H1 (cell line): ENCODE measurements at regions not wholly inside any gene's neighbourhood (a gene's known extent, or its start where the extent isn't known, plus 50 kb on each side); places are given as distances from the start of the nearest gene placed in this dataset.
A peak's percentile ranks its signal among the peaks of the same experiment; 100 is the strongest.

Experiments used
- CTCF ChIA-PET: fragments of 300-600 bp; sonication (Branson Sonifier 250); formaldehyde crosslinking; loops from one replicate; lab custom pipeline; 2021; ENCODE audit not compliant: partially characterized antibody; lab: Charles Lee
- POLR2A ChIA-PET: fragments of 300-600 bp; sonication (Branson Sonifier 250); formaldehyde crosslinking; loops from one replicate; lab custom pipeline; 2021; ENCODE audit warnings: inconsistent platforms; ENCODE audit not compliant: partially characterized antibody; lab: Charles Lee
- DNase-seq, 2 experiments: peaks; one replicate each; pipeline versions ENCODE4 v3.0.0 to v3.0.0-alpha.2; 2010 to 2022; ENCODE audit warnings: low spot score in 2 of 2, low read depth in 1 of 2, mixed read lengths in 1 of 2
- FAIRE-seq: peaks from 2 replicates; lab custom pipeline; 2011; peaks lifted over from hg19 to GRCh38; lab: Jason Lieb, UNC
- H2AFZ ChIP-seq: 2 replicates; pipeline ENCODE4 v1.8.1; 2012; ENCODE audit warnings: low read length, inconsistent platforms
- H2AK5ac ChIP-seq: 2 replicates; pipeline ENCODE4 v1.6.1; 2013; ENCODE audit warnings: low read depth, low read length
- H2BK120ac ChIP-seq: replicated peaks from 2 replicates; pipeline ENCODE3; 2013; ENCODE audit warnings: low read depth, low read length, inconsistent platforms
- H2BK12ac ChIP-seq: 2 replicates; pipeline ENCODE4 v1.6.1; 2013; ENCODE audit warnings: low read depth, low read length
- H2BK15ac ChIP-seq: 2 replicates; pipeline ENCODE4 v1.6.1; 2013; ENCODE audit warnings: low read length
- H2BK20ac ChIP-seq: 2 replicates; pipeline ENCODE4 v1.6.1; 2013; ENCODE audit warnings: low read length
- H2BK5ac ChIP-seq: 2 replicates; pipeline ENCODE4 v1.6.1; 2013; ENCODE audit warnings: low read depth, low read length
- H3K14ac ChIP-seq: 2 replicates; pipeline ENCODE4 v1.6.1; 2013; ENCODE audit warnings: inconsistent platforms; ENCODE audit not compliant: insufficient read length
- H3K18ac ChIP-seq: 2 replicates; pipeline ENCODE4 v1.6.1; 2013; ENCODE audit warnings: low read length; ENCODE audit errors: extremely low read depth
- H3K23ac ChIP-seq: 2 replicates; pipeline ENCODE4 v1.6.1; 2013; ENCODE audit warnings: inconsistent platforms; ENCODE audit not compliant: insufficient read length
- H3K23me2 ChIP-seq: 2 replicates; pipeline ENCODE4 v1.6.1; 2013; ENCODE audit warnings: low read depth, low read length
- H3K27ac ChIP-seq: 2 replicates; pipeline ENCODE4 v1.6.1; 2011; ENCODE audit warnings: low read depth, low read length, inconsistent platforms
- H3K27me3 ChIP-seq, 4 experiments: replicated peaks in 1 of 4; 1 replicate in 1 of 4; 2 replicates in 3 of 4; pipeline versions ENCODE4 v1.6.1 to v1.8.1; 2011 to 2013; ENCODE audit warnings: low read length in 3 of 4, mild to moderate bottlenecking in 3 of 4, inconsistent platforms in 2 of 4, mixed read lengths in 2 of 4, moderate library complexity in 1 of 4; ENCODE audit not compliant: control insufficient read depth in 3 of 4, insufficient read depth in 3 of 4; ENCODE audit errors: extremely low read depth in 1 of 4
- H3K36me3 ChIP-seq, 4 experiments: 2 replicates each; pipeline versions ENCODE4 v1.6.1 to v1.8.1; 2011 to 2013; ENCODE audit warnings: mild to moderate bottlenecking in 4 of 4, low read length in 3 of 4, moderate library complexity in 2 of 4, control low read depth in 1 of 4, inconsistent platforms in 1 of 4; ENCODE audit not compliant: insufficient read depth in 4 of 4, control insufficient read depth in 2 of 4
- H3K4ac ChIP-seq: replicated peaks from 2 replicates; pipeline ENCODE3; 2013; ENCODE audit warnings: low read length, low read depth, mixed read lengths, inconsistent platforms; ENCODE audit not compliant: insufficient read length
- H3K4me1 ChIP-seq, 4 experiments: replicated peaks in 1 of 4; 1 replicate in 1 of 4; 2 replicates in 3 of 4; pipeline versions ENCODE4 v1.6.1 to v1.8.1; 2011 to 2013; ENCODE audit warnings: low read length in 3 of 4, inconsistent platforms in 2 of 4, mixed read lengths in 1 of 4; ENCODE audit not compliant: insufficient read depth in 4 of 4, control insufficient read depth in 3 of 4
- H3K4me2 ChIP-seq, 2 experiments: 2 replicates each; pipeline versions ENCODE4 v1.6.1 to v1.8.1; 2011 to 2013; ENCODE audit warnings: low read depth in 2 of 2, low read length in 2 of 2, control low read depth in 1 of 2, inconsistent platforms in 1 of 2, mild to moderate bottlenecking in 1 of 2; ENCODE audit not compliant: insufficient read depth in 1 of 2
- H3K4me3 ChIP-seq, 4 experiments: fragments of 200-600, 300-600 bp in 1 of 4; sonication (generic), shearing (Covaris generic), sonication (Bioruptor Twin) in 1 of 4; 2 replicates each; pipeline versions ENCODE4 v1.5.1 to v1.8.1; 2011 to 2016; ENCODE audit warnings: low read length in 4 of 4, low read depth in 3 of 4, control low read depth in 2 of 4, inconsistent platforms in 2 of 4, mild to moderate bottlenecking in 2 of 4, mixed read lengths in 1 of 4, moderate library complexity in 1 of 4; ENCODE audit not compliant: insufficient read depth in 2 of 4; ENCODE audit errors: extremely low read depth in 1 of 4
- H3K56ac ChIP-seq: replicated peaks from 2 replicates; pipeline ENCODE3; 2013; ENCODE audit warnings: low read depth, mild to moderate bottlenecking, mixed read lengths, low read length, inconsistent platforms; ENCODE audit not compliant: insufficient read length
- H3K79me1 ChIP-seq: 2 replicates; pipeline ENCODE4 v1.6.1; 2013; ENCODE audit warnings: low read depth, low read length, control low read depth
- H3K79me2 ChIP-seq, 2 experiments: 2 replicates each; pipeline versions ENCODE4 v1.6.1 to v1.8.1; 2012 to 2013; ENCODE audit warnings: low read length in 2 of 2, mild to moderate bottlenecking in 2 of 2, inconsistent platforms in 1 of 2; ENCODE audit not compliant: insufficient read depth in 2 of 2, control insufficient read depth in 1 of 2
- H3K9ac ChIP-seq, 4 experiments: replicated peaks in 1 of 4; 1 replicate in 1 of 4; 2 replicates in 3 of 4; pipeline versions ENCODE4 v1.6.1 to v1.8.1; 2011 to 2013; ENCODE audit warnings: low read depth in 3 of 4, low read length in 3 of 4, control low read depth in 2 of 4, mild to moderate bottlenecking in 2 of 4, moderate library complexity in 2 of 4, inconsistent platforms in 1 of 4; ENCODE audit errors: extremely low read depth in 1 of 4
- H3K9me3 ChIP-seq, 2 experiments: 2 replicates each; pipeline versions ENCODE4 v1.6.1 to v1.8.1; 2012 to 2013; ENCODE audit warnings: mild to moderate bottlenecking in 2 of 2, moderate library complexity in 2 of 2, control low read depth in 1 of 2, inconsistent platforms in 1 of 2, low read depth in 1 of 2, low read length in 1 of 2, mixed read lengths in 1 of 2; ENCODE audit not compliant: insufficient read depth in 2 of 2
- H4K20me1 ChIP-seq, 2 experiments: replicated peaks in 1 of 2; 2 replicates each; pipeline versions ENCODE3 to v1.8.1; 2011 to 2013; ENCODE audit warnings: inconsistent platforms in 2 of 2, low read length in 2 of 2, mild to moderate bottlenecking in 1 of 2; ENCODE audit not compliant: insufficient read depth in 2 of 2, control insufficient read depth in 1 of 2
- H4K5ac ChIP-seq: 2 replicates; pipeline ENCODE4 v1.6.1; 2013; ENCODE audit warnings: low read length, low read depth, mixed read lengths, inconsistent platforms; ENCODE audit not compliant: insufficient read length
- H4K8ac ChIP-seq: 2 replicates; pipeline ENCODE4 v1.8.0; 2013; ENCODE audit warnings: mild to moderate bottlenecking, moderate library complexity, low read length, inconsistent platforms; ENCODE audit not compliant: insufficient read depth; ENCODE audit errors: extremely low read depth
- H4K91ac ChIP-seq: replicated peaks from 2 replicates; pipeline ENCODE3; 2013; ENCODE audit warnings: low read length, mixed read lengths, inconsistent platforms; ENCODE audit not compliant: insufficient read length
- HDAC2 ChIP-seq, 2 experiments: fragments of 300-600 bp in 1 of 2; sonication (generic) in 1 of 2; IDR thresholded peaks; 2 replicates each; pipeline ENCODE4 v1.6.1; 2011 to 2012; ENCODE audit warnings: low read depth in 2 of 2, low read length in 2 of 2, mild to moderate bottlenecking in 2 of 2, moderate library complexity in 2 of 2, borderline replicate concordance in 1 of 2, inconsistent platforms in 1 of 2
- JUND ChIP-seq: IDR thresholded peaks from 2 replicates; pipeline ENCODE4 v1.6.1; 2011; ENCODE audit warnings: mild to moderate bottlenecking, improper control_type of control experiment, low read length
- KDM5A ChIP-seq: fragments of 200-600 bp; IDR thresholded peaks from 2 replicates; pipeline ENCODE4 v1.7.1; 2012; ENCODE audit warnings: mild to moderate bottlenecking, low read length, inconsistent platforms, mixed read lengths
- MAX ChIP-seq: IDR thresholded peaks from 2 replicates; pipeline ENCODE4 v1.6.1; 2012; ENCODE audit warnings: inconsistent platforms
- TAF1 ChIP-seq: IDR thresholded peaks from 2 replicates; pipeline ENCODE4 v1.6.1; 2011; ENCODE audit warnings: mild to moderate bottlenecking, low read depth, low read length
- TEAD4 ChIP-seq: IDR thresholded peaks from 2 replicates; pipeline ENCODE4 v1.6.1; 2012; ENCODE audit warnings: low read depth, low read length, inconsistent platforms, mixed read lengths
- USF2 ChIP-seq: IDR thresholded peaks from 2 replicates; pipeline ENCODE4 v1.6.1; 2011; ENCODE audit warnings: low read length, improper control_type of control experiment
- WGBS, 2 experiments: shearing (Covaris generic) in 1 of 2; methylation state at CpG; one replicate each; pipeline versions ENCODE4 v1.1.6 to v1.1.7; 2013 to 2015; ENCODE audit warnings: low lambda C conversion rate in 2 of 2, mixed read lengths in 2 of 2, inconsistent platforms in 1 of 2, low coverage in 1 of 2, missing lambda C conversion rate in 1 of 2; ENCODE audit not compliant: insufficient replicate concordance in 2 of 2, insufficient coverage in 1 of 2, insufficient read length in 1 of 2; ENCODE audit errors: extremely low coverage in 1 of 2, missing lambda C conversion rate in 1 of 2; 5-methylcytosine and 5-hydroxymethylcytosine counted together
- TF ChIP-seq, protein P1 (sequence below), 3 experiments: IDR thresholded peaks; 1 replicate in 2 of 3; 2 replicates in 1 of 3; pipeline versions ENCODE4 v1.5.1 to v1.6.1; 2011; ENCODE audit warnings: low read length in 3 of 3, mild to moderate bottlenecking in 3 of 3, inconsistent platforms in 2 of 3, low read depth in 1 of 3, moderate library complexity in 1 of 3; ENCODE audit not compliant: insufficient read depth in 1 of 3; ENCODE audit errors: control extremely low read depth in 1 of 3

DNA sequence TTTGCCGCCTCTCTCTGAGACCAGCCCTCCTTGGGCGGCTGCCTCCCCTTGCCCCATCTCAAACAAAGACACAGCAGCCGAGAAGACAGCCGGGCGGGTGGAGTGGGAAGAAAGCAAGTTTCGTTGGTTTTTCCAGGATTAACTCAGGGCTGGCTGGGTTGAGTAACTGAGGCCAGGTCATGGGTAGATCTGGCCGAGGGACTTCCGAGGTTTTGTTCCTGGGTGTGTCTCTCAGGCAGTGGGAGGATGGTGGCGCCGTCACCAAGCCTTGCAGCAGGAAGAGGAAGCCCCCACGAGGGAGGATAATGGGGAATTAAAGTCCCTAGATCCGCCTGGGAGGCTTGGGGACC, 167.2 kb downstream of the TTLL2 start:
- H3K23ac ChIP-seq: no peak overlapping the region
- no peak overlapping the region for H3K14ac ChIP-seq
- H3K23me2 ChIP-seq: peaks cover 6% of the 10 kb centered on the region
- no peaks in the 10 kb centered on the region for H4K20me1 ChIP-seq
- no peak overlapping the region for H2BK20ac ChIP-seq
- no peak overlapping the region for H4K8ac ChIP-seq
- H2BK12ac ChIP-seq: no peak overlapping the region
- H3K79me1 ChIP-seq: no peaks in the 10 kb centered on the region
- no peak overlapping the region for H2BK120ac ChIP-seq
- CTCF ChIA-PET: interaction anchor here (0.6 kb wide), 1 partner anchor 326 kb away, joined by 3 read pairs; no protein-coding TSS in a partner anchor
- H2AFZ ChIP-seq: no peak overlapping the region; the same call in 1 of the 2 replicates
- H3K4me3 ChIP-seq: no peak overlapping the region
- H3K56ac ChIP-seq: no peak overlapping the region
- DNase-seq: no peak
- no peak overlapping the region for H4K91ac ChIP-seq
- POLR2A ChIA-PET: no interaction called here
- no peak overlapping the region for H3K27ac ChIP-seq
- no peaks in the 10 kb centered on the region for H3K27me3 ChIP-seq
- H2BK5ac ChIP-seq: no peak overlapping the region
- no peaks in the 10 kb centered on the region for H3K9me3 ChIP-seq
- H2BK15ac ChIP-seq: no peak overlapping the region
- H3K18ac ChIP-seq: no peak overlapping the region
- 82% methylated on average over 12 of the region's 12 CpGs; no CpG with 5 or more reads in 1 of the 2 experiments for WGBS, 2 experiments
- no peak overlapping the region for H3K9ac ChIP-seq
- no peak for FAIRE-seq
- peaks cover 0 to 11% (median 4%) of the 10 kb centered on the region in 4 experiments; a peak in 5 of 7 replicates for H3K4me1 ChIP-seq
- TF ChIP-seq KDM5A: no peak
- no peak for TF ChIP-seq JUND
- TF ChIP-seq, protein P1, sequence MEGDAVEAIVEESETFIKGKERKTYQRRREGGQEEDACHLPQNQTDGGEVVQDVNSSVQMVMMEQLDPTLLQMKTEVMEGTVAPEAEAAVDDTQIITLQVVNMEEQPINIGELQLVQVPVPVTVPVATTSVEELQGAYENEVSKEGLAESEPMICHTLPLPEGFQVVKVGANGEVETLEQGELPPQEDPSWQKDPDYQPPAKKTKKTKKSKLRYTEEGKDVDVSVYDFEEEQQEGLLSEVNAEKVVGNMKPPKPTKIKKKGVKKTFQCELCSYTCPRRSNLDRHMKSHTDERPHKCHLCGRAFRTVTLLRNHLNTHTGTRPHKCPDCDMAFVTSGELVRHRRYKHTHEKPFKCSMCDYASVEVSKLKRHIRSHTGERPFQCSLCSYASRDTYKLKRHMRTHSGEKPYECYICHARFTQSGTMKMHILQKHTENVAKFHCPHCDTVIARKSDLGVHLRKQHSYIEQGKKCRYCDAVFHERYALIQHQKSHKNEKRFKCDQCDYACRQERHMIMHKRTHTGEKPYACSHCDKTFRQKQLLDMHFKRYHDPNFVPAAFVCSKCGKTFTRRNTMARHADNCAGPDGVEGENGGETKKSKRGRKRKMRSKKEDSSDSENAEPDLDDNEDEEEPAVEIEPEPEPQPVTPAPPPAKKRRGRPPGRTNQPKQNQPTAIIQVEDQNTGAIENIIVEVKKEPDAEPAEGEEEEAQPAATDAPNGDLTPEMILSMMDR (IDR thresholded peaks at IDR 0.05; ENCODE audit: control extremely low read depth in 1 of 3, insufficient read depth in 1 of 3, low read depth in 1 of 3, low read length in 3 of 3): peak in 1 of 3 experiments; percentile 6; a peak in 1 of 4 replicates
- TF ChIP-seq TEAD4: no peak
- TF ChIP-seq MAX: no peak
- TF ChIP-seq HDAC2 (IDR thresholded peaks at IDR 0.05; ENCODE audit: borderline replicate concordance in 1 of 2, low read depth in 2 of 2, low read length in 2 of 2): no peak
- no peak for TF ChIP-seq TAF1
- no peak for TF ChIP-seq USF2
- no peaks in the 10 kb centered on the region for H3K36me3 ChIP-seq
- H2AK5ac ChIP-seq: no peak overlapping the region
- no peak overlapping the region for H3K4ac ChIP-seq
- no peak overlapping the region for H3K4me2 ChIP-seq
- H3K79me2 ChIP-seq: no peaks in the 10 kb centered on the region
- H4K5ac ChIP-seq: no peak overlapping the region
